ENCODE measurements at regions not wholly inside any gene's neighbourhood (a gene's known extent, or its start where the extent isn't known, plus 50 kb on each side); places are given as distances from the start of the nearest gene placed in this dataset.

DNA sequence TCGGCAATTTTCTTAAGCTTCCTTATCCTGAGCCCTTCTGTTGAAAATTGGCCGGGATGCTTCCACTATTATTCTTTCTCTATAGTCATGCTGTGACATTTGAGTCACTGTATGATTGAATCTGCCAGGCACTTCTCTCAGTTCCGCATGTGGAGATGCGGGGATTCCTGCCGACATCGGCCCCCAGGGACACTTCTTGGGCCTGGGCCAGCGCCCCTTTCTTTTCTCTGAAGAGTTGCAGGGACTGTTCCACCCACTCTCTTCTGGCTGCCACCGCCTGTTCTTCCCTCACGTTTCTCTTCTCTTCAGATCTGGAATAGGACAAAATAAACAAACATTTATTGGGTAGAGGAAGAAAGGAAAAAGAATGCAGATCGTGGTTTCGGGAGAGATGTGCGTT is 310.1 kb downstream of the ETNK1 start:
- H3K79me2 ChIP-seq (ENCODE audit: control insufficient read depth, insufficient read depth, low read length) = no peaks in the 10 kb centered on the region
- no peaks in the 10 kb centered on the region for H3K36me3 ChIP-seq (ENCODE audit: control insufficient read depth, insufficient read depth, low read length)
- no peaks in the 10 kb centered on the region for H4K20me1 ChIP-seq (ENCODE audit: control insufficient read depth, extremely low read depth, insufficient read depth, low read length)
- DNase-seq (ENCODE audit: low read depth in 2 of 2) = no peak
- H3K4me3 ChIP-seq (replicated peaks in 1 of 4; ENCODE audit: control extremely low read depth in 1 of 4, insufficient read depth in 1 of 4, low read depth in 3 of 4, low read length in 4 of 4) = peak overlapping the region in 3 of 4 experiments; percentile 15 to 41 (median 17)
- peak overlapping the region; percentile 62 for H3K4me2 ChIP-seq (ENCODE audit: extremely low read depth, insufficient read depth, low read length)
- no peaks in the 10 kb centered on the region for H3K9me3 ChIP-seq (ENCODE audit: control insufficient read depth, insufficient read depth, low read depth, low read length)
- no peak overlapping the region for H3K9ac ChIP-seq (ENCODE audit: insufficient read depth, low read length)
- H3K4me1 ChIP-seq (ENCODE audit: control insufficient read depth, extremely low read depth, insufficient read depth, low read length) = no peaks in the 10 kb centered on the region
- peak overlapping the region; percentile 55 for H2AFZ ChIP-seq (ENCODE audit: low read length)
- no peaks in the 10 kb centered on the region for H3K27me3 ChIP-seq (ENCODE audit: control insufficient read depth, insufficient read depth, low read length)
- TF ChIP-seq EZH2 (IDR thresholded peaks at IDR 0.05; ENCODE audit: low read length, missing control alignments) = no peak
- TF ChIP-seq, protein P1, sequence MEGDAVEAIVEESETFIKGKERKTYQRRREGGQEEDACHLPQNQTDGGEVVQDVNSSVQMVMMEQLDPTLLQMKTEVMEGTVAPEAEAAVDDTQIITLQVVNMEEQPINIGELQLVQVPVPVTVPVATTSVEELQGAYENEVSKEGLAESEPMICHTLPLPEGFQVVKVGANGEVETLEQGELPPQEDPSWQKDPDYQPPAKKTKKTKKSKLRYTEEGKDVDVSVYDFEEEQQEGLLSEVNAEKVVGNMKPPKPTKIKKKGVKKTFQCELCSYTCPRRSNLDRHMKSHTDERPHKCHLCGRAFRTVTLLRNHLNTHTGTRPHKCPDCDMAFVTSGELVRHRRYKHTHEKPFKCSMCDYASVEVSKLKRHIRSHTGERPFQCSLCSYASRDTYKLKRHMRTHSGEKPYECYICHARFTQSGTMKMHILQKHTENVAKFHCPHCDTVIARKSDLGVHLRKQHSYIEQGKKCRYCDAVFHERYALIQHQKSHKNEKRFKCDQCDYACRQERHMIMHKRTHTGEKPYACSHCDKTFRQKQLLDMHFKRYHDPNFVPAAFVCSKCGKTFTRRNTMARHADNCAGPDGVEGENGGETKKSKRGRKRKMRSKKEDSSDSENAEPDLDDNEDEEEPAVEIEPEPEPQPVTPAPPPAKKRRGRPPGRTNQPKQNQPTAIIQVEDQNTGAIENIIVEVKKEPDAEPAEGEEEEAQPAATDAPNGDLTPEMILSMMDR (conservative IDR thresholded peaks at IDR 0.05 in 1 of 2, IDR thresholded peaks at IDR 0.05 in 1 of 2; ENCODE audit: low read depth in 1 of 2, low read length in 2 of 2) = no peak
- H3K27ac ChIP-seq (ENCODE audit: insufficient read depth, low read length) = no peak overlapping the region

DNA sequence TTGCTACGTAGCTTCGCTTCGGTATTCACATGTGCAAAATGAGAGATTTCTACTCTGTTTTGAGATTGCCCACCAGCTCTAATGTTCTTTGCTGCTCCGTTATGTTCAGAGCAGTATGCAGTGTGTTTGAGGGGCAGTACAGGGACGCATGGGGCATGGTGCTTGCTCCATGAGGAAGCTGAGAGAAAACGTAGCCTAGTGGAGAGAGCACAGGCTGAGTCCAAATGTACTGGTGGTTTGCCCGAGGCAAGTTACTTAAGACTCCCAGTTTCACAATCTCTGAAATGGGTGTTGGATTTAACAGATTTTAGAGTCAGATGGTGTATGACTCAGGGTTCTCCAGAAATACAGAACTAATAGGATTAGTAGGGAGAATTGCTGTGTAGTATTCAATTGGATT is 310.5 kb downstream of the ETNK1 start:
- Histone ChIP-seq H3K4me1 (ENCODE audit: control insufficient read depth, extremely low read depth, insufficient read depth, low read length) (no peaks in the 10 kb centered on the region), H3K4me3 (replicated peaks in 1 of 4; ENCODE audit: control extremely low read depth in 1 of 4, insufficient read depth in 1 of 4, low read depth in 3 of 4, low read length in 4 of 4) (peak overlapping the region in 3 of 4 experiments; percentile 6 to 41 (median 17)), H3K4me2 (ENCODE audit: extremely low read depth, insufficient read depth, low read length) (peak overlapping the region; percentile 62), H3K79me2 (ENCODE audit: control insufficient read depth, insufficient read depth, low read length) (no peaks in the 10 kb centered on the region), H3K27me3 (ENCODE audit: control insufficient read depth, insufficient read depth, low read length) (no peaks in the 10 kb centered on the region), H3K27ac (ENCODE audit: insufficient read depth, low read length) (no peak overlapping the region), H3K9ac (ENCODE audit: insufficient read depth, low read length) (no peak overlapping the region), H3K9me3 (ENCODE audit: control insufficient read depth, insufficient read depth, low read depth, low read length) (no peaks in the 10 kb centered on the region), H2AFZ (ENCODE audit: low read length) (peak overlapping the region; percentile 55), H3K36me3 (ENCODE audit: control insufficient read depth, insufficient read depth, low read length) (no peaks in the 10 kb centered on the region), H4K20me1 (ENCODE audit: control insufficient read depth, extremely low read depth, insufficient read depth, low read length) (no peaks in the 10 kb centered on the region)
- DNase-seq (ENCODE audit: low read depth in 2 of 2) = peak in 1 of 2 donors; percentile 38
- TF ChIP-seq, protein P1 (conservative IDR thresholded peaks at IDR 0.05 in 1 of 2, IDR thresholded peaks at IDR 0.05 in 1 of 2; ENCODE audit: low read depth in 1 of 2, low read length in 2 of 2) = no peak
- no peak for TF ChIP-seq EZH2 (IDR thresholded peaks at IDR 0.05; ENCODE audit: low read length, missing control alignments)

DNA sequence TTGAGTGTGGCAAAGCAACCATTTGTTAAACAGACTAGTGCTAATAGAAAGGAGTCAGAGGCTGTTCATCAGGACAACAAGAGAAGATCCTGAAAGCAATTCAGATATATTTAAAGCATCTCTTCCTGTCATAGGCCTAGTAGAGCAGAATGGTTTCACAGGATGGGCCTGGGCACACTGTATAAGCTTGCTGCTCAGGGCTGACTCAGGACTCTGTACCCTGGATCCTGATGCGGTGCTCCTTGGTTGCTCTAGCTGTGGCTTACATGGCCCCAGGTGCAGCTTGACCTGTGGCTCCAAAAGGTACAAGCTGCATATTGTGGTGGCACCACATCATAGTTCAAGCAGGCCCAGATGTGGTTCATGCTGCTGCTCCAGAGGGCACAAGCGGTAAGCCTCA is 313.4 kb downstream of the ETNK1 start:
- no peaks in the 10 kb centered on the region for H3K36me3 ChIP-seq (ENCODE audit: control insufficient read depth, insufficient read depth, low read length)
- no peaks in the 10 kb centered on the region for H3K4me1 ChIP-seq (ENCODE audit: control insufficient read depth, extremely low read depth, insufficient read depth, low read length)
- no peak overlapping the region for H2AFZ ChIP-seq (ENCODE audit: low read length)
- DNase-seq (ENCODE audit: low read depth in 2 of 2) = no peak
- H3K9me3 ChIP-seq (ENCODE audit: control insufficient read depth, insufficient read depth, low read depth, low read length) = no peaks in the 10 kb centered on the region
- H4K20me1 ChIP-seq (ENCODE audit: control insufficient read depth, extremely low read depth, insufficient read depth, low read length) = no peaks in the 10 kb centered on the region
- H3K27ac ChIP-seq (ENCODE audit: insufficient read depth, low read length) = no peak overlapping the region
- no peak overlapping the region for H3K4me2 ChIP-seq (ENCODE audit: extremely low read depth, insufficient read depth, low read length)
- no peaks in the 10 kb centered on the region for H3K79me2 ChIP-seq (ENCODE audit: control insufficient read depth, insufficient read depth, low read length)
- no peak for TF ChIP-seq EZH2 (IDR thresholded peaks at IDR 0.05; ENCODE audit: low read length, missing control alignments)
- TF ChIP-seq, protein P1 (conservative IDR thresholded peaks at IDR 0.05 in 1 of 2, IDR thresholded peaks at IDR 0.05 in 1 of 2; ENCODE audit: low read depth in 1 of 2, low read length in 2 of 2) = no peak
- H3K4me3 ChIP-seq (replicated peaks in 1 of 4; ENCODE audit: control extremely low read depth in 1 of 4, insufficient read depth in 1 of 4, low read depth in 3 of 4, low read length in 4 of 4) = no peak overlapping the region
- H3K9ac ChIP-seq (ENCODE audit: insufficient read depth, low read length) = no peak overlapping the region
- no peaks in the 10 kb centered on the region for H3K27me3 ChIP-seq (ENCODE audit: control insufficient read depth, insufficient read depth, low read length)
